ENCODE measurements at regions not wholly inside any gene's neighbourhood (a gene's known extent, or its start where the extent isn't known, plus 50 kb on each side); places are given as distances from the start of the nearest gene placed in this dataset.

DNA sequence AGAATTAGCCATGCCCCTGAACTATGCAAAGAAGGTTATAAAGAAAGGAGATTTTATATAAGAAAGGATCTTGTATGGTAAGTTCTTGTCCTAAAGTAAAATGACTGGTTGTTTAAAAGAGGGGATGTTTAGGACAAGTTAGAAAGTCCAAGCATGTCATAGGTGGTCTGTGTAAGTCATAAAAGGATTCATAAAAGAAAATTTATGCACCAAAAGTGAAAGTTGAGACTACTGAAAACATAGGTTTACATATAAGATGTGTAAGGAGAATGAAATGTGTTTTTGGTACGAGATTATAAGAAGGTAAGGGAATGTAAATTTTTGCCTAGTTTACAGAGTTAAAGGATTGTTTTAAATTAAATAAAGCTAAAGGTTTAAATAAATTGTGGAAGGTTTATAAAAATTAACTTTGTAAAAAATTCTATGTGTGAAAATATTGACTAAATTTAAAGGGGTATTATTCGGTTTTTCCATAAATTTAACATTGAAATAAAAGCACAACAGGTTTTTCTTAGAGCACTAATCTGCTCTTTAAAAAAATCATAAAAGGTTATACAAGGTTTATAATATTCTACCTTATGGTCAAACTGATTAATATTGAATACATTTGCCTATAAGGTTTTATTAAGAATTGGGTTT, 93.6 kb upstream of the UST start:
- DNase-seq (ENCODE audit: low read depth, low spot score): no peak

DNA sequence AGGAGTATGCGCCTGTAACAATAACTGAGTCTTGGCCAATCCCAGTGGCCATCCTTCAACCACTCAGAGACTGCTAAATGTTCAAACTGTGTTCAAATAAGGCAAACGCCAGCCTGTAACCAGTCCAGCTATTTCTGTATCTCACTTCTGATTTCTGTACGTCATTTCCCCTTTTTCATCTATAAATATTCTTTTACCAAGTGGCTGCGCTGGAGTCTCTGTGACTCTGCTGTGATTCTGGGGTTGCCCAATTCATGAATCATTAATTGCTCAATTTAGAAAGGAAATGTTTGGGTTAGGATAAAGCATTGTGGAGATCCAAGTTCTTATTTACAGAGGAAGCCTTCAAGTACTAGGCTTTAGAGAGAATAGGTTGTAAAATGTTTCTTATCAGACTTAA, 89.8 kb upstream of the UST start:
- DNase-seq (ENCODE audit: low read depth, low spot score): no peak

DNA sequence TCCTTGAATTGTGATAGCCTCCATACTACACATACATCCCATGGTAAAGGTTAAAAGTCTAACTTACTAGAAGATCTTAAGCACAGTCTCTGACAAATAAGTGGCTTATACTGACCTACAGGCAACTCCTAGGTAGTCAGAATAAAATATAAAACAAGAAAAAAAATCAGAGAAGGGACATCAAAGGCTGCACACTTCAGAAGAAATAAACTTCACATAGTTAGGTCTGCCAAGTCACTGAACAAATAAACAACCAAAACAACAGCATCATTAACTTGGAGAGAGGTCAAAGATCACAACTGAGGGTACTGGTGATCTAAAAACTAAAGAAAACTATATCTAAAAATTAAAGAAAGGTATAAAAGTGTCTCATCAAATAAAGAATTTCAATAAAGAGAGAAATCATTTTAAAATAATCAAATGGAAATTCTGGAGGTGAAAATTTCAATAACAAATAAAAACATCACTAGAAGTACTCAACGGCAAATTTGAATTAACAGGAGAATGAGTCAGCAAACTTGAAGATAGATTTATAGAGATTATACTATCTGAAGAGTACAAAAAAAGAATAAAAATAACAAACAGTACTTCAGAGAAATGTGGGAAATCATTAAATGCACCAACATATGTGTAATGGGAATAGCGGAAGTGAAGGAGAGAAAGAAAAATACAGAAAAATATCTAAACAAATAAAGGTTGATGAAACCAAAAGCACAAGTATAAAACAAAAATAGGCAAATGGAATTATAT, 88.0 kb upstream of the UST start:
- DNase-seq (ENCODE audit: low read depth, low spot score): no peak

DNA sequence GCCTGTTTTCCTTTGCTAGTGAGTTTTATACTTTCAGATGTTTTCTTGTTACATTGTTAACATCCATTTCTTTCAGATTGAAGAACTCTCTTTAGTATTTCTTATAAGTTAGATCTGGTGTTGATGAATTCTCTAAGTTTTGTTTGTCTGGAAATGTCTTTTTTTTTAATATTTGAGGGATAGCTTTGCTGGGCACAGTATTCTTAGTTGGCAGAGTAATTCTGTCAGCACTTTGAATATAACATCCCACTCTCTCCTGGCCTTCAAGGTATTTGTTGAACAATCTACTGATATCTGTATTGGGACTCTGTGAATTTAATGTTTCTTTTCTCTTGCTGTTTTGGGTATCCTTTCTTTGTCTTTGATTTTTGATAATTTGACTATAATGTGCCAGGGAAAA, 79.4 kb upstream of the UST start:
- DNase-seq (ENCODE audit: low read depth, low spot score): no peak

DNA sequence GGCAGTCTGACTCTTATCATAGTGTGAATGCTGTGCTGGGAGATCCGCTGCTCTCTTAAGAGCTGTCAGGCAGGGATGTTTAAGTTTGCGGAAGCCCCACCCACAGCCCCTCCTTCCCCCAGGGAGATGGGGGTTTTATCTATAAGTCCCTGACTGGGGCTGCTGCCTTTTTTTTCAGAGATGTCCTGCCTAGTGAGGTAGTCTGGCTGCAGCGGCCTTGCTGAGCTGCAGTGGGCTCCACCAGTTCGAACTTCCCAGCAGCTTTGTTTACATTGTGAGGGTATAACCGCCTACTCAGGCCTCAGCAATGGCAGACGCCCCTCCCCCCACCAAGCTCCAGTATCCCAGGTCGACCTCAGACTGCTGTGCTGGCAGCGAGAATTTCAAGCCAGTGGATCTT, 75.7 kb upstream of the UST start:
- DNase-seq (ENCODE audit: low read depth, low spot score): no peak

DNA sequence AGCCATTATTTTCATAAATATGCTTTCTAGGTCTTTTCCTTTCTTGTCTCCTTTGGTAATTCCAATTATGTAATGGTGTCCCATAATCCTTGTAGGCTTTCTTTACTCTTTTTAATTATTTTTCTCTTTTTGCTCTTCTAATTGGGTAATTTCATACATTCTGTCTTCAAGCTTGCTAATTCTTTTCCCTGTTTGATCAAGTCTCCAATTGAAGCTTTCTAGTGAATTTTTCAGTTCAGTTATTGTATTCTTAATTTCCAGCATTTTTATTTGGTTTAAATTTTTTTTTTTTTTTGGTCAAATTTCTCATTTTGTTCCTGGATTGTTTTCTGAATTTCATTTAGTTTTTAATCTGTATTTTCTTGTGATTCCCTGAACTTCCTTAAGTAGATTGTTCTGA, 74.9 kb upstream of the UST start:
- no peak for DNase-seq (ENCODE audit: low read depth, low spot score)

DNA sequence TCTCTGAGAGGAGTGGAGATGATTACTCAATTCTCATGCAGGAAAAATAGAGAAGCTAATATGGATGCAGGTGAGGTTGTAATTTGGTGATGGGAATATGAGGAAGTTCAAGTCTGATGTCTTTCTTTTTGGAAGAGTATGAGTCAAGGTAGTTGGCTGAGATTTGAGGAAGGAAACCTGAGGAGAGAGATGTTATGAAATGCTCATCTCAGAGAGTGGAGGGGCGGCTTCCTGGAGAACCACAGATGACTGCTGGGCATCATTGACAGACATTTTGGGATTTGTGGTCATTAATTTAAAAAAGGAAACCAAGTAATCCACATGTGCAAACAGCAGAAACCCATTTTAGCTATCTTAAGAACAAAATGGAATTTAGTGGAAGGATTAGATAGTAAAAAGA, 72.5 kb upstream of the UST start:
- no peak for DNase-seq (ENCODE audit: low read depth, low spot score)

DNA sequence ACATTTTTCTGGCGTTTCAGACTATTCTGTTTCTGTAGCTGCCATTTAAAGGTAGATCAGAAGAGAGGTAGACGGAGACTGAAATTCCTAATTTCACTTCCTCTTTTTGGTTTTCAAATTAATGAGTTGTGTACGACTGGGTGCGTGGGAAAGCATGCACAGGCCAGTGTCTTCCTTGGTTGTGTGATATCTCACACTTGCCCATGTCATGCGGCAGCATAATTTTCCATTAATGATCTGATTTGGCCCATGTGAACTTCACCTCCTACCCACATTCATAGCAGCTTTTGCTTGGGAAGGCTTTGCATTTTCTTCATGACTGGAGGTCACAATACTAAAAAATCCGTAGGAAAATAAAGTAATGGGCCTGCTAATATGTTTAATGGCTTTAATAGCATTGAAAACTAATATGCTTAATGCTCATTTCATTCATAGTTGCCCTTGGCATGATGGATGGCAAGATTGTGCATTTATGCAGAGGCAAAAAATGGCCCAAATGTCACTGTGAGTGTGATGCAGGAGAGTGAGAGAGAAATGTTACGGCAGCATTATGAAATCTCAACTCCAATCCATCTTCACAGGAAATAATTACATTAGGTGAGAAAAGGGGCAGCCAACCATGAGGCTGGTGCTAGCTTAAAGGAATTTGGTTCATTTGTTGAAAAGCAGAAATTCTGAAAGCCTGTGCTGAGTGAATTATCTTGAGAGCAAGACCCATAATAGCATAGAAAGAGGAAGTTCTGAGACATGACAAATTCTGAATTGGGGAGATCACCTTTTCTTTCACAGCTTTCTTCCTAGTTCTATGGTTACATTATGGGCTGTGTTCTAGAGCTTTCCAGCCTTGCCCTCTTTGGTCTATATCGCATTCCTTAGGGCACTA, 69.0 kb upstream of the UST start:
- DNase-seq (ENCODE audit: low read depth, low spot score): no peak

DNA sequence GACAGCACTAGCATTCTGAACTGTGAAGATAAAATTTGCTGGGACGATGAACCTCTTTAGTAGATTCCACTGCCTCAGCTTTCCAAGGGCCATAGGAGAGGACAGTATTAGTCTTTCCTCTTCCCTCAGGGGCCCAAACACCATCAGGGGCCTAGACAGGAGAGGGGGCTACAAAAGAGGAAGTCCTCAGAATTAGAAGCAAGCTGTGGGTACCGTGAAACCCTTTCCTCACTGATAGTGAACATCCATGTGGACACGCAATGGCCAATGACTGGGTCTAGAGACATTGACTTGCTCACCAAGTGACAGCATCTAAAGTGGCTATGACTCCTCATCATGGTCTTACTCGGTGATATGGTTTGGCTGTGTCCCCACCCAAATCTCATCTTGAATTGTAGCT, 68.1 kb upstream of the UST start:
- no peak for DNase-seq (ENCODE audit: low read depth, low spot score)

DNA sequence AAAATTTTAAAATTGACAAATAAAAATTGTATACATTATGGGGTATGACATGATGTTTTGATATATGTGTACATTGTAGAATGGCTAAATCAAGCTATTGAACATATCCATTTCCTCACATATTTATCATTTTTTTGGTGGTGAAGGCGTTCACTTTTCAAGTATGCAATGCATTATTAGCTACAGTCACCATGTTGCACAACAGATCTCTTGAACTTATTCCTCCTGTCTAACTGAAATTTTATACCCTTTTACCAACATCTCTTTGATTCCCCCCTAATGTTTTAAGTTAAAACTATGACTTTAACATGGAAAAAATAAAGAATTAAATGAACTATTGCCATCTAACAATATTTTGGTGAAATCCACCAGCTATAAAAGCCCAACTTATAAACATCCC, 65.2 kb upstream of the UST start:
- no peak for DNase-seq (ENCODE audit: low read depth, low spot score)

DNA sequence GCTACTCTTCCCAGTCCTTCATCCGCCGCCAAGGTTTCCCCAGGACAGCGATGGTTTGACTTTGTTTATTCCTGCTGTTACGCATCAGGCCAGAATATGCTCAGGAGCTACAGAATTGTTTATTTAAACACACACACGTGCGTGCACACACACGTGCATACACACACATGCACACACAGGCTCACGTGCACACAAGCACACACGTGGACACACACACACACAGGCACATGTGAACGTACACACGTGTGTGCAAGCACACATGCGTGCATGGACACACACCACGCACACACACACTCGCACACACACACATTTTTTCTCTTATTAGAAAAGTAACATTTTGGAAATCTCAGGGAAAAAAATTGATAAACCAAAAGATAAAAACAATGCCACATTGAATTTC, 64.6 kb upstream of the UST start:
- DNase-seq (ENCODE audit: low read depth, low spot score): no peak

DNA sequence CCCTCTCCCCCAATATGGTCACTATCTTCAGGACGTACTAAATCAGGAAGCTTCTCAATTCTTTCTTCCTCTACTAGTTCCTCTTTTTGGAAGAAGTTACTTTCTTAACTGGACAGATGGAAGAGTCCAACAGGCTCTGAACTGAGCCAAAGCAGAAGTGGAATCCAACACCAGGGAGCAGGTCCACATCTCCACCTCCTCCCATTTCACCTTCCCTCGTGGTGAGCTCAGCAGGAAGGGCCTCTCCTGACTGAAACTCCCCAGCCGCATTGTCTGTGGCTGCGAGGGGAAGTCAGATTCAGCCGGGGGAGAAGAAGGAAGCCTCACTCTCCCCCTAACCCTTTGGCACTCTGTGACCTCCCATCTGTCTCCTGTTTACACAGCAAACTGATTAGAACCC, 63.8 kb upstream of the UST start:
- DNase-seq (ENCODE audit: low read depth, low spot score): no peak

DNA sequence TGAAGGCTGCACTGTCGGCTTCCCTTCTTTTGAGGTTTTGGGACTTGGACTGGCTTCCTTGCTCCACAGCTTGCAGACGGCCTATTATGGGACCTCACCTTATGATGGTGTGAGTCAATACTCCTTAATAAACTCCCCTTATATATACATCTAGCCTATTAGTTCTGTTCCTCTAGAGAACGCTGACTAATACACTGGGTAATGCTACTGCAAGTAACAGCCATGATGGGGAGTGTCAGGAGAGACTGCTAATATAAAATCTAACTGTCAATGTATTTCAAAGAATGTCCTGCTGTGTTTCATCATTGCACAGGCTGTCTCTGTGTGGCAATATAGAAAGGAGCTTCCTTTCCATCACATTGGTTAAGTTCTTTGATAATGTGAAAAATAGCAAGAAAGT, 57.7 kb upstream of the UST start:
- DNase-seq (ENCODE audit: low read depth, low spot score): no peak

DNA sequence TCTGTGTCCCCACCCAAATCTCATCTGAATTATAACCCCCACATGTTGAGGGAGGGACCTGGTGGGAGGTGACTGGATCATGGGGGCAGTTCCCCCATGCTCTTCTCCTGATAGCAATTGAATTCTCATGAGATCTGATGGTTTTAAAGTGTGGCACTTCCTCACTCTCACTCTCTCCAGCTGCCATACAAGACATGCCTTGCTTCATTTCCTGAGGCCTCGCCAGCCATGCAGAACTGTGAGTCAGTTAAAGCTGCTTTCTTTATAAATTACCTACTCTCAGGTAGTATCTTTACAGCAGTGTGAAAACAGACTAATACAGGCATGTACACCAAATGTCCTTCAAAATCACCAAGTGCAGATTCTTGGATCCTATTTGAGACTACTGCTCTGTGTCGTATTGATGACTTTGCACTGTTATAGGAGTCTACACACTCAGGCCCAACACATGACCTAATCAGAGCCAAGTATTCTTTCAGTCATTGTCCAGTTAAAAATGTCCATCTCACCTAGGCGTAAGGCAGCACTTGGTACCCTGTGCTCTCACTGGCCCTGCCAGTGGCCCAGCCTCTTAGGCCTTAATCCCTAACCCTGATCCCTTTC, 52.8 kb upstream of the UST start:
- no peak for DNase-seq (ENCODE audit: low read depth, low spot score)
